Muscle layer of colon (tissue), 2 donors: ENCODE measurements at regions not wholly inside any gene's neighbourhood (a gene's known extent, or its start where the extent isn't known, plus 50 kb on each side); places are given as distances from the start of the nearest gene placed in this dataset.

Experiments
- H3K27ac ChIP-seq: one replicate; pipeline ENCODE4 v1.7.0; 2013; ENCODE audit warnings: low read depth, mild to moderate bottlenecking, low read length, moderate library complexity
- H3K27me3 ChIP-seq, 2 donors: one replicate each; pipeline ENCODE4 v1.7.0; 2013; ENCODE audit warnings: low read length in 2 of 2, mild to moderate bottlenecking in 2 of 2; ENCODE audit not compliant: insufficient read depth in 2 of 2, control insufficient read depth in 1 of 2
- H3K36me3 ChIP-seq: one replicate; pipeline ENCODE4 v1.7.0; 2013; ENCODE audit warnings: mild to moderate bottlenecking, low read length; ENCODE audit not compliant: insufficient read depth
- H3K4me1 ChIP-seq: one replicate; pipeline ENCODE4 v1.7.0; 2013; ENCODE audit warnings: mild to moderate bottlenecking, low read length; ENCODE audit not compliant: insufficient read depth
- H3K4me3 ChIP-seq, 2 donors: one replicate each; pipeline ENCODE4 v1.7.0; 2013; ENCODE audit warnings: low read length in 2 of 2, low read depth in 1 of 2, mild to moderate bottlenecking in 1 of 2, moderate library complexity in 1 of 2
- H3K9ac ChIP-seq: one replicate; pipeline ENCODE4 v1.7.0; 2013; ENCODE audit warnings: low read length
- H3K9me3 ChIP-seq: one replicate; pipeline ENCODE4 v1.7.0; 2013; ENCODE audit warnings: mild to moderate bottlenecking, low read length
- donor health status: abdominal sarcoma.
- donor health status: Adenocarcinoma of cecum.

GRCh38 chr11:69415411-69416142 is 65.9 kb upstream of the LINC01488 start:
- no peak overlapping the region for H3K4me3 ChIP-seq
- no peaks in the 10 kb centered on the region for H3K9me3 ChIP-seq
- H3K4me1 ChIP-seq, result no peaks in the 10 kb centered on the region
- no peak overlapping the region for H3K27ac ChIP-seq
- no peaks in the 10 kb centered on the region for H3K27me3 ChIP-seq
- no peaks in the 10 kb centered on the region for H3K36me3 ChIP-seq
- no peak overlapping the region for H3K9ac ChIP-seq

- Histone ChIP-seq H3K9ac (no peak overlapping the region), H3K4me3 (no peak overlapping the region), H3K27me3 (no peaks in the 10 kb centered on the region), H3K9me3 (no peaks in the 10 kb centered on the region), H3K4me1 (no peaks in the 10 kb centered on the region), H3K27ac (no peak overlapping the region), H3K36me3 (no peaks in the 10 kb centered on the region)
Observed at GRCh38 chr11:69416143-69416515, 65.3 kb upstream of the LINC01488 start.

GRCh38 chr11:69416762-69417698 is 64.4 kb upstream of the LINC01488 start:
- no peaks in the 10 kb centered on the region for H3K4me1 ChIP-seq
- H3K4me3 ChIP-seq, result no peak overlapping the region
- H3K9ac ChIP-seq, result no peak overlapping the region
- no peaks in the 10 kb centered on the region for H3K36me3 ChIP-seq
- H3K9me3 ChIP-seq, result no peaks in the 10 kb centered on the region
- no peak overlapping the region for H3K27ac ChIP-seq
- H3K27me3 ChIP-seq, result no peaks in the 10 kb centered on the region

GRCh38 chr11:69417699-69418085 is 63.8 kb upstream of the LINC01488 start:
- H3K4me3 ChIP-seq, result no peak overlapping the region
- no peaks in the 10 kb centered on the region for H3K4me1 ChIP-seq
- no peaks in the 10 kb centered on the region for H3K9me3 ChIP-seq
- no peak overlapping the region for H3K9ac ChIP-seq
- H3K36me3 ChIP-seq, result no peaks in the 10 kb centered on the region
- no peak overlapping the region for H3K27ac ChIP-seq
- no peaks in the 10 kb centered on the region for H3K27me3 ChIP-seq

GRCh38 chr11:69418576-69419296 is 62.7 kb upstream of the LINC01488 start:
- Histone ChIP-seq H3K9me3 (no peaks in the 10 kb centered on the region), H3K9ac (no peak overlapping the region), H3K4me3 (no peak overlapping the region), H3K4me1 (no peaks in the 10 kb centered on the region), H3K27me3 (no peaks in the 10 kb centered on the region), H3K36me3 (no peaks in the 10 kb centered on the region), H3K27ac (no peak overlapping the region)

GRCh38 chr11:69419662-69420395 is 61.6 kb upstream of the LINC01488 start:
- H3K4me3 ChIP-seq, result no peak overlapping the region
- no peaks in the 10 kb centered on the region for H3K4me1 ChIP-seq
- no peak overlapping the region for H3K9ac ChIP-seq
- H3K36me3 ChIP-seq, result no peaks in the 10 kb centered on the region
- no peak overlapping the region for H3K27ac ChIP-seq
- peaks cover 6% of the 10 kb centered on the region for H3K9me3 ChIP-seq
- no peaks in the 10 kb centered on the region for H3K27me3 ChIP-seq

GRCh38 chr11:69422645-69423044 is 58.8 kb upstream of the LINC01488 start:
- no peaks in the 10 kb centered on the region for H3K36me3 ChIP-seq
- no peak overlapping the region for H3K27ac ChIP-seq
- H3K4me1 ChIP-seq, result no peaks in the 10 kb centered on the region
- H3K27me3 ChIP-seq, result no peaks in the 10 kb centered on the region
- no peak overlapping the region for H3K9ac ChIP-seq
- H3K4me3 ChIP-seq, result no peak overlapping the region
- peaks cover 8% of the 10 kb centered on the region for H3K9me3 ChIP-seq

GRCh38 chr11:69423181-69423580 is 58.3 kb upstream of the LINC01488 start:
- peaks cover 8% of the 10 kb centered on the region for H3K9me3 ChIP-seq
- H3K9ac ChIP-seq, result no peak overlapping the region
- H3K4me1 ChIP-seq, result no peaks in the 10 kb centered on the region
- H3K36me3 ChIP-seq, result no peaks in the 10 kb centered on the region
- H3K4me3 ChIP-seq, result no peak overlapping the region
- no peaks in the 10 kb centered on the region for H3K27me3 ChIP-seq
- H3K27ac ChIP-seq, result no peak overlapping the region

GRCh38 chr11:69423611-69424385 is 57.7 kb upstream of the LINC01488 start:
- Histone ChIP-seq H3K27me3 (no peaks in the 10 kb centered on the region), H3K4me1 (no peaks in the 10 kb centered on the region), H3K9ac (no peak overlapping the region), H3K9me3 (peaks cover 8% of the 10 kb centered on the region), H3K36me3 (no peaks in the 10 kb centered on the region), H3K27ac (no peak overlapping the region), H3K4me3 (no peak overlapping the region)

GRCh38 chr11:69424748-69425147 is 56.7 kb upstream of the LINC01488 start:
- H3K4me3 ChIP-seq, result no peak overlapping the region
- no peaks in the 10 kb centered on the region for H3K4me1 ChIP-seq
- no peak overlapping the region for H3K9ac ChIP-seq
- H3K9me3 ChIP-seq, result peaks cover 8% of the 10 kb centered on the region
- no peaks in the 10 kb centered on the region for H3K27me3 ChIP-seq
- no peaks in the 10 kb centered on the region for H3K36me3 ChIP-seq
- H3K27ac ChIP-seq, result no peak overlapping the region
